ENCODE measurements at regions not wholly inside any gene's neighbourhood (a gene's known extent, or its start where the extent isn't known, plus 50 kb on each side); places are given as distances from the start of the nearest gene placed in this dataset.

- peak in 1 of 5 donors; percentile 33 for DNase-seq
- H3K9ac ChIP-seq (ENCODE audit: low read length in 3 of 3), result no peak overlapping the region
- H3K27me3 ChIP-seq (ENCODE audit: control insufficient read depth, insufficient read depth, low read length), result no peaks in the 10 kb centered on the region
- no peaks in the 10 kb centered on the region for H3K36me3 ChIP-seq (ENCODE audit: control insufficient read depth in 2 of 3, insufficient read depth in 3 of 3, low read length in 3 of 3)
- H3K9me3 ChIP-seq (ENCODE audit: control insufficient read depth in 2 of 3, insufficient read depth in 1 of 3, low read length in 3 of 3), result no peaks in the 10 kb centered on the region
- H3K4me1 ChIP-seq (ENCODE audit: control insufficient read depth in 2 of 3, insufficient read depth in 2 of 3, low read depth in 1 of 3, low read length in 3 of 3), result peaks cover 0 to 15% (median 14%) of the 10 kb centered on the region in 3 donors
- no peak overlapping the region for H3K4me3 ChIP-seq (ENCODE audit: low read length in 3 of 3)
- intact Hi-C loops (cut with DNase I), result no loop called here
- FAIRE-seq, result no peak
- no peak for TF ChIP-seq CTCF (IDR thresholded peaks at IDR 0.05; ENCODE audit: borderline replicate concordance, extremely low read depth, insufficient read depth)
- peak overlapping the region; percentile 37 to 52 for H3K27ac ChIP-seq (ENCODE audit: low read depth in 2 of 2, low read length in 2 of 2)
Observed at GRCh38 chr3:150147776-150148175, 177.1 kb upstream of the PFN2 start.

DNA sequence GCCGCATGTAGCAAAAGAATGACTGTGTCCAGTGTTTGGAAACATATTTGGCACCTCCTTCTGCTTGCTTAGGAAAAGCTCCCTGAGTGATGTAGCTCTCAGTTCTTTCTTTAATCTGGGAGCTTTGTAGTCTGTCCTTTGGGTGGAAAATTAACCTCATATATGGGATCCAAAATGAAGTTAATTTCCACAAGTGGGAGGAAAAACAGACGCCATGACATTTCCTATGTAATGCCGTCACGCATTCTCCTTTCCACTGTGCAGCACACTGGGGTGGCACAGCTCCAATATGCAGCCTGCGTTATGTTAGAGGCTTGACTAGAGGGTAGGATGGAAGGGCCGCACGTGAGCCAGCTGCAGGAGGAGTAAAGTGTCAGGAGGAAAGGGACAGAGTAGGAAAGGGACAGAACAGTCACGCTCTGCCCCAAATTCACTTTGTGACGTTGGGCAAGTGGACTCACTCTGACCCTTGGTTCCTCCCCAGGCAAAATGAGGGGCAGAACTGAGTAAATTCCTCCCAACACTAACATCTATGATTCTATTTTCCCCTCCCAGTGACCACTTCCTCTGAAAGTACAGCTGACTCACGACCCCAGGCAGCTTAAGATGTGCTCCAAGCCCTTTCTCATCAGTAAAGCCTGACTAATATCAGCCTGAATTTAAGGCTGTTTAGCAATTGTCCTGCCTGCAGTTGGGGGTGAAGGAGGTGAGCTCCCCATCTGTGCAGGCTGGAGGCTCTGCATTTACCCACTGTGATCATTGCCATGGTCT lies 176.5 kb upstream of the PFN2 start:
- FAIRE-seq, result no peak
- DNase-seq, result peak in 2 of 5 donors; percentile 71 to 74
- TF ChIP-seq CTCF (IDR thresholded peaks at IDR 0.05; ENCODE audit: borderline replicate concordance, extremely low read depth, insufficient read depth), result no peak
- no peaks in the 10 kb centered on the region for H3K27me3 ChIP-seq (ENCODE audit: control insufficient read depth, insufficient read depth, low read length)
- peaks cover 0 to 19% (median 14%) of the 10 kb centered on the region in 3 donors for H3K4me1 ChIP-seq (ENCODE audit: control insufficient read depth in 2 of 3, insufficient read depth in 2 of 3, low read depth in 1 of 3, low read length in 3 of 3)
- no peak overlapping the region for H3K4me3 ChIP-seq (ENCODE audit: low read length in 3 of 3)
- H3K9me3 ChIP-seq (ENCODE audit: control insufficient read depth in 2 of 3, insufficient read depth in 1 of 3, low read length in 3 of 3), result no peaks in the 10 kb centered on the region
- no peaks in the 10 kb centered on the region for H3K36me3 ChIP-seq (ENCODE audit: control insufficient read depth in 2 of 3, insufficient read depth in 3 of 3, low read length in 3 of 3)
- peak overlapping the region; percentile 37 to 52 for H3K27ac ChIP-seq (ENCODE audit: low read depth in 2 of 2, low read length in 2 of 2)
- intact Hi-C loops (cut with DNase I), result no loop called here
- no peak overlapping the region for H3K9ac ChIP-seq (ENCODE audit: low read length in 3 of 3)

DNA sequence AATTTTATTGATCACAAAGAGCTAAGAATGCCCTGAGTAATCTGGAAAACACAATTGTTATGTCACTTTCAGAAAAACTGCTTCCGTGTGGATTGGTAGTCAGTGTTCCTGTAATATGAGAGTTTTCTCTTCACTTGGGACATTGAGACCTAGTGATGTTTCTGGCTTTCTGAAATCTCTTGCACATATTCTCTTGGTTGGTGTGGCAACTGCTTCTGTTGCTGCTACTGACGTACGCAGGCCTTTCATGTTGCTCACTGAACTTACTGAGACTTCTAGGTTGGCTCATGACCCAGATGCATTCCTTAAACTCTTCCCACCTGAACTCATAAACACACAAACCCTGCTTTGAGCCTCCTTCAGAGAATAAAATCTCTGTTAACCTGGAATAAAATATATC lies 175.0 kb upstream of the PFN2 start:
- no peak for FAIRE-seq
- Histone ChIP-seq H3K36me3 (ENCODE audit: control insufficient read depth in 2 of 3, insufficient read depth in 3 of 3, low read length in 3 of 3) (no peaks in the 10 kb centered on the region), H3K9ac (ENCODE audit: low read length in 3 of 3) (no peak overlapping the region), H3K9me3 (ENCODE audit: control insufficient read depth in 2 of 3, insufficient read depth in 1 of 3, low read length in 3 of 3) (no peaks in the 10 kb centered on the region), H3K27ac (ENCODE audit: low read depth in 2 of 2, low read length in 2 of 2) (no peak overlapping the region), H3K4me1 (ENCODE audit: control insufficient read depth in 2 of 3, insufficient read depth in 2 of 3, low read depth in 1 of 3, low read length in 3 of 3) (peaks cover 0 to 22% (median 14%) of the 10 kb centered on the region in 3 donors), H3K4me3 (ENCODE audit: low read length in 3 of 3) (no peak overlapping the region), H3K27me3 (ENCODE audit: control insufficient read depth, insufficient read depth, low read length) (no peaks in the 10 kb centered on the region)
- peak in 1 of 5 donors; percentile 47 for DNase-seq
- intact Hi-C loops (cut with DNase I), result no loop called here
- TF ChIP-seq CTCF (IDR thresholded peaks at IDR 0.05; ENCODE audit: borderline replicate concordance, extremely low read depth, insufficient read depth), result no peak

All from kidney (tissue), 13 donors.